PC-3 (cell line): ENCODE measurements at regions not wholly inside any gene's neighbourhood (a gene's known extent, or its start where the extent isn't known, plus 50 kb on each side); places are given as distances from the start of the nearest gene placed in this dataset.

ENCODE experiments used
- EZH2 ChIP-seq: fragments of 300-600 bp; sonication (generic); IDR thresholded peaks from one replicate; pipeline ENCODE4 v1.6.1; 2017; ENCODE audit warnings: antibody characterized with exemption, mild to moderate bottlenecking, low read length; ENCODE audit not compliant: unreplicated experiment
- EZH2phosphoT487 ChIP-seq: fragments of 300-600 bp; sonication (generic); IDR thresholded peaks from 2 replicates; pipeline ENCODE4 v1.6.1; 2018; ENCODE audit warnings: mild to moderate bottlenecking, antibody characterized with exemption, low read length, borderline replicate concordance
- TF ChIP-seq, protein P1 (sequence below): fragments of 300-600 bp; sonication (generic); conservative IDR thresholded peaks from 2 replicates; pipeline ENCODE4 v1.5.1; 2017; ENCODE audit warnings: antibody characterized with exemption, low read depth, mild to moderate bottlenecking, low read length

DNA sequence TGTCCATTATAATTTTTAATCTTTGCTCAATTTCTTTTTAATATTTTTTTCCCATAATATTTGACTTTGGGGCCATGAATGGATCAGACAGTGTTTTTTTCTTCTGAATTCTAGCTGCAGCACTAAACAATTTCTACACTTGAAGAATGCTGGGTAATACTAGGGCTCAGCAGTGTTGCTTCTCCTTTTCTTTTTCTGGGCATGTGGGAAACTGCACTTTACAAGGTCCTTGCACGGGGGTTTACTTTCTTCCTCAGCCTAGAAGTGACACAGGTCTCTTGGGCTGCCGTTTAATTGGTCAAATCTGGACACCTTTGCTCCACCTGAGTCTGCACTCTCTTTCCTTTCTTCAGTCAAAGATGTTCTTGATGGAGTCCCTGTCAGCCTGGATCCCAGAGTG lies 135.4 kb upstream of the APCDD1 start:
- TF ChIP-seq, protein P1, sequence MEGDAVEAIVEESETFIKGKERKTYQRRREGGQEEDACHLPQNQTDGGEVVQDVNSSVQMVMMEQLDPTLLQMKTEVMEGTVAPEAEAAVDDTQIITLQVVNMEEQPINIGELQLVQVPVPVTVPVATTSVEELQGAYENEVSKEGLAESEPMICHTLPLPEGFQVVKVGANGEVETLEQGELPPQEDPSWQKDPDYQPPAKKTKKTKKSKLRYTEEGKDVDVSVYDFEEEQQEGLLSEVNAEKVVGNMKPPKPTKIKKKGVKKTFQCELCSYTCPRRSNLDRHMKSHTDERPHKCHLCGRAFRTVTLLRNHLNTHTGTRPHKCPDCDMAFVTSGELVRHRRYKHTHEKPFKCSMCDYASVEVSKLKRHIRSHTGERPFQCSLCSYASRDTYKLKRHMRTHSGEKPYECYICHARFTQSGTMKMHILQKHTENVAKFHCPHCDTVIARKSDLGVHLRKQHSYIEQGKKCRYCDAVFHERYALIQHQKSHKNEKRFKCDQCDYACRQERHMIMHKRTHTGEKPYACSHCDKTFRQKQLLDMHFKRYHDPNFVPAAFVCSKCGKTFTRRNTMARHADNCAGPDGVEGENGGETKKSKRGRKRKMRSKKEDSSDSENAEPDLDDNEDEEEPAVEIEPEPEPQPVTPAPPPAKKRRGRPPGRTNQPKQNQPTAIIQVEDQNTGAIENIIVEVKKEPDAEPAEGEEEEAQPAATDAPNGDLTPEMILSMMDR, result no peak
- TF ChIP-seq EZH2, result no peak
- TF ChIP-seq EZH2phosphoT487, result no peak
